OCI-M2 (cell line): ENCODE measurements at regions not wholly inside any gene's neighbourhood (a gene's known extent, or its start where the extent isn't known, plus 50 kb on each side); places are given as distances from the start of the nearest gene placed in this dataset.

Experiments
- DNase-seq: peaks from one replicate; lab custom pipeline; 2025; ENCODE audit not compliant: unreplicated experiment; lab: John Stamatoyannopoulos, UW

DNA sequence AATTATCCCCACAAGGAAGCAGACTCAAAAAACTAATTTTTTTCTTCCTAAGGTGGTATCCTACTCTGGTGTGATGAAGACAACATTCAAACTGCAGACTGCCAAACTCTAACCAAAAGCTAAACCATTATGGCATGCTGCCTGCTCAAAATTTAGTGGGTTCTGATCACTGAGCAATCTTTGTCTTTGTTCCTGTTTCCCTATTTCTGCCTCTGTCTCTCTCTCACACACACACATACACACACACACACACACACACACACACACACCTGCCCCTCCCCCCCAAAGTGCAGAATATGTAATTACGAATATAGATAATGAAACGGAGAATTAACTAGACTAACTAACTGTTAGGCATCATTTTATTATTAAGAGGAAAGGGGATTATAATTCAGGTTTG, 1278.6 kb downstream of the PCDH7 start:
- DNase-seq: no peak

DNA sequence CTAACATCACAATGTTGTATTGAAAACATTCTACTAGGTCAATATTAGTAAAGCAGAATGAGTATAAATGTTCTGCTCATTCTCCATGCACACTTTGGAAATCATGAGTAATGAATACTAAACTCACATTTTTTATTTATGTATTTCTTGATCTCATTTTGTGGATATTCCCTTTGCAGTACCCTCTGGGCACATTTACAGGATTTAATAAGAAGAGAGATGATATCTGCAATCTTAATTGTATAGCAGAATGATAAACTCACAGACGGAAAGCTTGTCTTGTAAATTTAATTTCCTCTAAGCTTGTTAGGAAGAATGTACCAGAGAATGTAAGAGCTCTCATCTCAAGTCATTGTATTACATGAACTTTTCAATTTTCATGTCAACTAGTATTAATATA, 1279.7 kb downstream of the PCDH7 start:
- no peak for DNase-seq

DNA sequence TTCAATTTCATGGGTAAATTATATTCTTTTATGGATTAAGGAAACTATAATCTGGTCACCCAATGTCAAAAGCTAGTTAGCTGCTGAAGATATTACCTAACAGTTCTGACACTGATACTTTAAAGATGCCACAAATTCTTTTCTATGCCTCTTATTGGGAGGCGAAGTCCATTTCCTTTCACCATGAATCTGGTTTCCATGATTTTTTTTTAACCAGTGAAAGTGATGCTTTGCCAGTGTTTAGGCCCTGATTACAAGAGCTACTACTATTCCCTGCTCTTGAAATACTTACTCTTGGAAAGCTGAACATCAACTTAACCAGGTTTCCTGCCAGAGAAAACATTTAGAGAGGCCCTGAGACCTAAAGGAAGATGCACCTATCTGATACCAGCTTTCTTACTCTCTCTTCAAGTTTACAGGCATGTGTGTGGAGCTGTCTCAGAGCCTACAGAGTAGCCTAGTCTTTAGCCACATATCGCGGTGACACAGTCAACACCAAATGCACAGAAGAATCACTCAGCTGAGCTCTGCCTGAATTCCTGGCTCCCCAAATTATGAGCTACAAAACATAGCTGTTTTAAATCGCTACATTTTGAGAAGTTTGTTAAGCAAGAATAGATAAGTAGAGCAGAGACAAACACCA, 1280.8 kb downstream of the PCDH7 start:
- DNase-seq: no peak

DNA sequence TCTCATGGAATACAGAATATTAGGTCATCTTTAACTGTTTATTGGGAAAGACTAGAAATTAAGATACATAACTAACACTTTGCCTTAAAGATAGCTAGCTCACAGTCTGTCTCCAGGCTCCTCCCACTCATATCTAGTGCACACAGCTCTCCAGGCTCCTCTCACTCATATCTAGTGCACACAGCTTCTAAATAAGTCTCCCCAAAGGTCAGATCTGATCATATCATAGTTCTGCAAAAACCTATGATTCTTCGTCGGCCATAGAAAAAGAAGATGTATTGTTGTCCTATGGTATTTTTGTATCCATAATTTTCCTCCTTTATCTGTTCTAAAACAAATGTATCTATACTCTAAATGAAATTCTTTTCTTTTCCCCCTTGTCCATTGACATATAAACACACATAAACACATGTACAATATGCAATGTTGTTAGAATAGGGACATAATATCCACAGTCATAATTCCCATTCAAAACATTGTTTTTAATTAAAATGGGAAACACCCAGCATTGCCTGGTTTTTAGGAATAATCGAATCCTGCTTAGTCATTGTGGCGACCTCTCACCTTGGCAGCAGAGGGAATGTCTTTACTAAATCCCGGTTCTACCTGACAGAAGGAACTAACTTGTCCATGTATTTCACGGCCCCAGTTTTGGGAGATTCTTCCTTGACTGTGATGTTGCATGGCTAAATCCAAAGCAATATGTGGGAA, 1282.0 kb downstream of the PCDH7 start:
- DNase-seq: peak; percentile 10

DNA sequence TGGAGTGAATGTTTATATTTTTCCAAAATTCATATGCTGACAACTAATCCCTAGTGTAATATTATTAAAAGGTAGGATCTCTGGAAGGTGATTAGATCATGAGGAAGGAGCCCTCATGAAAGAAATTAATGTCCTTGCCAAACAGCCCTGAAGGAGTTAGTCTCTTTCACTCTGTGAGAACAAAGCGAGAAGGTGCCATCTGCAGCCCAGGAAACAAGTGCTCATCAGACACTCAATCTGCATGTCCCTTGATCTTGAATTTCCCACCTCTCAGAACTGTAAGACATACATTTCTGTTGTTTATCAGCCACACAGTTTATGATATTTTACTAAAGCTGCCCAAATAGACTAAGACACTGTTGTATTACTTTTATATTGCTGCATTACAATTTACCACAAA, 1283.4 kb downstream of the PCDH7 start:
- no peak for DNase-seq

DNA sequence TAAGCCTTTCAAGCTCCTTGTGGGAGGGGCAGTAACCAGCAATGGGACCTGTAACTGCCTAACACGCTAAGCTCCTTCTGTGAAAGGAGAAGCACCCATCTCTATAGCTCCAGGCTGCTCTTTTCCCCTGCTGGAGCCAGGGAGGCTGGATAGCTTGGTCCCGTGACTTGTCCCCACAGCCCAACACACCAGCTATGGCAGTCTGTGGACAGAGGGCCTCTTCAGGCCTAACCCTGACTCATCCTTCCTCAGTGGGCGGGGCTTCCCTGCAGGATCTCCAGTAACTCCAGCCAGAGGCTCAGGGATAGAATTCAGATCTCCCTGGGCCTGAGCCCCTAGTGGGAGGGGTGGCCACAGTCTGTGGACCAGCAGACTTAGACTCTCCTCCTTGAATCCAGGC, 1290.1 kb downstream of the PCDH7 start:
- no peak for DNase-seq

DNA sequence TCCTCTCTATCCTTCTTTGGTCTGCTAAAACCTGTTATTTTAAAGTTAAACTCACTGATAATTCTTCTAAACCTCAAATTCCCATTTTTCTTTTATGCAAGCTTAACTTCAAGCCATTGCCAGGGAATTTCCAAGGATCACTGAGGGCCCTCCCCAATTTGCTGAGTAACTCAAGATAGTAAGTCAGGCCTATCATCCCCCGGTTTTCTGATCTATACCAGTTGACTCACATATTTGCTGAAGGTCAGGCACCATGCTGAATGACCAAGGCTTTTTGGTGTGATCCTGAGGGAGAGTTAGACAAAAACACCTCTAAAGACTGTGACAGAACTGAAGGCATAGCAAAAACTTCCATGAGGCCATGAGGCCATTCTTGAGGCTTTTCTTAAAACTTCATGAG, 1301.9 kb downstream of the PCDH7 start:
- no peak for DNase-seq

DNA sequence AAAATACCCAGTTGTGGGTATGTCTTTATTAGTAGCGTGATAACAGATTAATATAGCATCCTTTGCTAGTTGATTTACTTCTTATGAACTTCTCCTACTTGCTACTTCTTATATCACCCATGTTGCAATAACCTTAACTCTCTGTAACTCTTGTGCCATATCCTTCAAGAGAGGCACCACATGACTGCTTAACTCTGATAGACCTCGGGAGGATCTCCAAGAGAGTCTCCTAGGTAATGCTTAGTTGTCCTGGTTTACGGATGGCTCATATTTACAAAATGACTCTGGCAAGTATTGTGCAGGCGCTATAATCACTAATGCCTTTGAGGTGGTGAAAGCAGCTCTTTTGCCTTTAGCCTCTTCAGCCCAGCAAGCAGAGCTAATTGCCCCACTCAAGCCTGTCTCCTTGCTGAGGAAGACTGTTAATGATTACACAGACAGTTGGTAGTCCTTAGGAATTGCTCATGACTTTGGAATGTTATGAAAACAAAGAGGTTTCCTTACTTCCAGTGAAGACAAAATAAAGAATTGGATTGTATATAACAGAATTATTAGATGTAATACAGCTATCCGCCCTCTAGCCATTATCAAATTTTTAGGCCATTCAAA, 1305.8 kb downstream of the PCDH7 start:
- no peak for DNase-seq

DNA sequence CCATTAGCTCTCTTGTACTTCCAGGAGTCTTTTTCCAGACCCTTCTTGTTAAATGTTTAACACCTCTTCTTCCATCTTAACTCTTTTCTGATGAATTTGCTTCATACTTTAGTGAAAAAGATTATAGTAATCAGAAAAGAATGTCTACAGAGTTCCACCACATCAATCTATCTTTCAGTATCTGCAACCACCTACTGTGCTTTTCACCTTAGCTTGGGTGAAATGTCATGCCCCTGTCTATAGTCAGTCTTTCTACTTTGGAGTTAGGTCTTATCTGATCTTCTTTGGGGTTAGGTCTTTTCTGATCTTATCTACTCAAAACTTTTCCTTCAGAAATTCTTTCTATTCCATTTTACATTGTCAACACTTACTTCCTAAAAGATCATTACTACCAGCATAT, 1310.2 kb downstream of the PCDH7 start:
- no peak for DNase-seq

DNA sequence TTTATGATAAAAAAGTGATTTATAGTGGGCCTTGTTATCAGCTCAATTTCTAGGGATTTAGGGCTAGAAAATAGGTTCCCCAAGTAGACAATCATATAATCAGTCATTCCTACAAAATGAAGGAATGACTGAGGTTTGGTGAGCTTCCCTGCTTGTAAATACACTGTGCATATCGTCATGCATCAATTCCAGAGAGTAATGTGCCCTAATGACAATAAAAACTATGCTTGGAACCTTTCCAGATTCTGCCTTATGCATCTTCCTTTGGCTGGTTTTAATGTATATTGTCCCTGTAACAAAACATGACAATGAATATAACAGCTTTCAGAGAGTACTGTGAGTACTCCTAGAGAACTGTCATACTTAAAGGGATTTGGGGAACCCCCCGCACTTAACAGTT, 1310.9 kb downstream of the PCDH7 start:
- DNase-seq: no peak

DNA sequence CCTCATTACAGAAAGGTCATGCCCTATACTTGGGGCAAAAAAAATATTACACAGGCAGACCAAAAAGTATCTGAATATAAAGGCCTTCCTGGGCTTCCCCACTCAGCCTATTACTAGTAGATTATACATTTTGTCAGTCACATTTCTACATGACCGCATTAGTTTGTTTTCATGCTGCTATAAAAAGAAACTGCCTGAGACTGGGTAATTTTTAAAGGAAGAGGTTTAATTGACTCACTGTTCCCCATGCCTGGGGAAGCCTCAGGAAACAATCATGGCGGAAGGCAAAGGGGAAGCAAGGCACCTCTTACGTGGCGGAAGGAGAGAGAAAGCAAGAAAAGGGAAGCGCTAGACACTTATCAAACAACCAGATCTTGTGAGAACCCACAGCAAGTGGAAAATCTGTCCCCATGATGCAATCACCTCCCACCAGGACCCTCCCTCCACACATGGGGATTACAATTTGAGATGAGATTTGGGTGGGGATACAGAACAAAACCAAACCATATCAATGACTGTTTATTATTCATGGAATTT, 1312.0 kb downstream of the PCDH7 start:
- DNase-seq: no peak

DNA sequence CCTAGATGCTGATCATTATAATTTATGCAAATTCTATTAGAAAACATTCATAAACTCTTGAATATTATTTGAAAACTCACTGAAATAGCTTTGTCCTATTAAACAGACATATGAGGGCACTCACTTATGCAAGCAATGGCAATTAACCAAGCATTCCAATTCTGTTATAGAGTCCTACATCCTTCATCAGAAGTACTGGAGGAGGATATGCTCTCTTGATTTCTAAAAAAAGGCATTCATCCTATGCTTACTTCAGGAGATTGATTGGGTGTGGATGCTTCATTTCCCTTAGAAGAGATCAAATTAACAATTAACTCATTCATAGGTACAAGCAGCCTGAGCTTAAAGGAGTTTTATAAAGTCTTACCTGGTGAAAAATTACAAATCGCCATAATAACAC, 1317.2 kb downstream of the PCDH7 start:
- DNase-seq: no peak

DNA sequence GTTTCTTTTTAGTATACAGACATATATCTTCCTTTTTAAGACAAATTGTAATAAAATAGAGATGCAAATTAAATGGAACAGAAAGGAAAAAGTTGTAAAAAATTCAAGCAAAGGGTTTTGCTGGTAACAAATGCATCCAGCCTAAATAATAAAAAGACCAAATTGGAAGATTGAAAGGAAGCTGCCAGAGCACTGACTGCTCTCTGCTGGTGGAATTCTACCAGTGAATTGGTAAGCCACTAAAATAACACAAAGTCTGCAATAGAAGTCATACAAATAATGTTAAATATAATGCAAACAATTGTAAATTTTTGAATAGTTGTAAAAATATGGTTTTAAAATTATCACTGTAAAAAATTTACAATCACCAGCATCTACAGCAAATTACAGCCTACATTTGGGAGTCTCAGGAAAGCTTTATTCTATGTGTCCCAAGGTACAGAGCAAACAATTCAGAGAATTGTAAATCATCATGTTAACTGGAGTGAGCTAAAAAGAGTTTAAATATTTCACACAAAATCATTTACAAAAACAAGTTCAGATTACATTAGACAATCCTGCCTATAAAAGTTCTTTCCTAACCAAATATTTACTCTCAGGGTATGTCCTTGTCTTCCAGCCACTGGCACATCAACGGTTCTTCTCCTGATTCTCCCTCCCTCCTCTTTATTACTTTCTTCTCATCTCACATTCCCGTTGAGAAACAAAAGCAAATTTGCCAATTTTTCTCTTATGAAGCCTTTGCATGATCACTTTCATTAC, 1322.5 kb downstream of the PCDH7 start:
- DNase-seq: no peak

DNA sequence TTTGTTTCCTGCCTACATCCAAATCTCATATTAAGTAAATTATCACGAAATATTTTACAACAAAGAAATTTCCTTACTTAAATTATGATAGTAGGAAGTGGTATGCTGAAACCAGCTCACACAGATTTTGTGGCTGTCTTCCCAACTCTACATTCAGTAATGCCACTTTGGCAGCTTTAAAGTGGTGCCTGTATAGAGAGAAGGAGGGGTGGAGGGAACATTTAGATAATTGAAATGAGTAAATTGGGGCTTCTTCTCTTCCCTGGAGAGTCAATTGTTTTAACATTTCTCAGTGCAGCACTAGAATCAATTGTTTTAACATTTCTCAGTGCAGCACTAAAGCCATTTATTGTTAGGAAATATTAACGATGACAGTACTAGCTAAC, 1323.1 kb downstream of the PCDH7 start:
- DNase-seq: no peak

DNA sequence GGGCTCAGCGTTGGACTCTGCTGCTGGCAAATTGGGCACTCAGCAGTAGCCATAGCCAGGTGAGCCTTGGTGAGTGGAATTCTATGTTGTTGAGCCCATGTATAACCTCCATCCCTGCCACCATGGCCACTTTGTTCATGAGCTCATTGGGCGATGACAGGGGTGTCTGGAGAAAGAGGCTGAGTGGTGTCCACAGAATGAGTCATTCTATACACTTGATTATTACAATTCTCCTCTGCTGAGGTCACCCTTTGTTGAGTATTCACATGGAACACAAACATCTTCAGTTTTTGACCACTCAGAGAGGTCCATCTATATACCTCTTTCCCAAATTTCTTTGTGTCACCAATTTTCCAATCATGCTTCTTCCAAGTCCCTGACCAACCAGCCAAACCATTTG, 1341.7 kb downstream of the PCDH7 start:
- DNase-seq: no peak

DNA sequence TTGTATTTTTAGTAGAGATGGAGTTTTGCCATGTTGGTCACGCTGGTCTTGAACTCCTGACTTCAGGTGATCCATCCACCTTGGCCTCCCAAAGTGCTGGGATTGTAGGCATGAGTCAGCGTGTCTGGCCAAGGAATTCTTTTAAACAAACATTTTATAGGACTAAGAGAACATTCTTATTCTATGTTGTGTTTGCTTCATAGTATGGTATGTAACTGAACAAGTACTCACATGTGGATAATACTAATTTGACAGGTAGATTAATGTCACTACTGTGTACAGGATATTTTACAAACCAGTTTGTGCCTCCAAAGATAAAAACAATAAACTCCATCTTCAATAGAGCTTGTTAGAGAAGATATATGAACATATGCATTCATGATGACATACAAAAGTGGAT, 1353.4 kb downstream of the PCDH7 start:
- no peak for DNase-seq

DNA sequence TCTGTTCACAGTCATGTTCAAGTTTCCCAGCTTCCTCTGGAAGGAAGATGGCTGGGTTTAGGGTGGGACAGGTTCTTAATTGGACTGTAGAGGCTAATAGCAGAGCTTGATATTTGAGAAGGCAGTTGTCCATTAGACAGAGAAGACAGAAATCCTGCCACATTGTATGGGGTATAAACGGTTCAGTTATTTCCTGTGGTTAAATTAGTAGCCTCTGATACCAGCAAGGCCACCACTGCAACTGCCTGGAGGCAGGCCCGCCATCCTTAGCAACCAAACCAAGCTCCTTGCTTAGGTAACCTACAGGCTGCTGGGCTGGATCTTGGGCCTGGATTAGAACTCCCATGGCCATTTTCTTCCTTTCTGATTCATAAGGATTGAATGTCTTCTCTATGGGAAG, 1367.0 kb downstream of the PCDH7 start:
- no peak for DNase-seq

DNA sequence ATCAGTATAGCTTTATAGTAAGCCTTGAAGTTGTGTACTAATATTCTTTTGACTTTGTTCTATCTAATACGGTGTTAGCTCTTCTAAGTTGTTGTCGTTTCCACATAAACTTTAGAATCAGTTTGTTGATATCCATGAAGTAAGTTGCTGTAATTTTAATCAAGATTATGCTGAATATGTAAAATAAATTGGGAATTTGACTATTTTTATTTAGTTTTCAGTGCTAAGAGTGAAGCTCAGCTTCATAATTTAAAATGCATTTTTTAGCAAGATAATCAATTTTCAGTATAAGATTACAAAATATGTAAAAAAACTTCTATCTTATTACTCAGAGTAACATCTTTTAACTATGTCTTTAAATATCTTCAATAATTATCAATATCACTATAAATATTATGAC, 1374.8 kb downstream of the PCDH7 start:
- no peak for DNase-seq

DNA sequence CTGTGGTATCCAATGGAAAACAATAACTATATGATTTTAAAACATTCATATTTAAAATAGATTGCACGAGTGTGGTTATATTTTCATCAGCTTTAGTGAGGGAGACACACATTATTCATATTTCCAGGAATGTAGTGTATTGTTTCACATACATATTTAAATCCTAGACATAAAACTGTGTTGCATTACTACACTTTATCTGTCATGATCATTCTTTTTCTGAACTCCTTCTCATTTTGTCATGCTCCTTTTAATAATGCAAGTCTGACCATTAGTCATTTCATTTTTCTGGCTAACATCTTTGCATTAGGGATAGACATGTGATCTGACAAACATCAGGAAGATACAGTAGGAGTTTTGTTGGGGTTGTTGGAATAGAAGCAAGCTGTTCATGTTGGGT, 1382.7 kb downstream of the PCDH7 start:
- DNase-seq: no peak

DNA sequence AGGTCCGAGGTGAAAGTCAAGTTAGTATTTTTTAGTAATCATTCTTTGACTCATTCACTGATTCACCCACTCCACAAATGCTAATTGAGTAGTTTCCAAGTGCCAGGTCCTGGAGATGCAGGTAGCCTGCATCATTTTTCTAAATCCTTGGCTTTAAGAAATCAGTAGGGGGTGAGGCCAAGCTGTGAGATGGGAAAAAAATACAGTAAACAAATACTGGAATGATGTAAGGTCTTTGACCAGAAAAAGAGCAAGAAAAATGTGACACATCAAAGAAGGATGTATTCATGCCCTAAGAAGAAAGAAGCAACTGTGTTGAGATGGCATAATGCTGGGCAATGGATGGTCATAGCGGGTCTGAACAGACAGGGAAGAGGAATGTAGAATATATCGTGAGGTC, 1386.6 kb downstream of the PCDH7 start:
- DNase-seq: no peak

DNA sequence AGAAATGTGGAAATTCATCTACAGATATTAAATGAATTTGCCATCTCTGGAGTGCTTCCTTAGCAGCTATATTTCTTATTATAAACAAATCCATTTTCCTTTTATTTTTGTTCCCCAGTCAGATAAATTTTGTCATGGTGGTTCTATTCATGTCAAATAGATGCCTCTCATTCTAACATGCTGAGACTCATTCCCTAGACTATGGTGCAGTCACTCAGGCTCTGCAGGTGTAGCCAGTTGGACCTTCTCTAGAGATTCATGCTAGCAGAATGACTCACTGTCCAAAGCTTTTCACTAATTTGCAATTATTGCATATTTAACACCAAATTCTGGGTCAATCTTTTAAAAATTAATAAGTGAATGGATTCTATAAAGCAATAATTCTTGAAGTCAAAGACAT, 1392.7 kb downstream of the PCDH7 start:
- DNase-seq: no peak

DNA sequence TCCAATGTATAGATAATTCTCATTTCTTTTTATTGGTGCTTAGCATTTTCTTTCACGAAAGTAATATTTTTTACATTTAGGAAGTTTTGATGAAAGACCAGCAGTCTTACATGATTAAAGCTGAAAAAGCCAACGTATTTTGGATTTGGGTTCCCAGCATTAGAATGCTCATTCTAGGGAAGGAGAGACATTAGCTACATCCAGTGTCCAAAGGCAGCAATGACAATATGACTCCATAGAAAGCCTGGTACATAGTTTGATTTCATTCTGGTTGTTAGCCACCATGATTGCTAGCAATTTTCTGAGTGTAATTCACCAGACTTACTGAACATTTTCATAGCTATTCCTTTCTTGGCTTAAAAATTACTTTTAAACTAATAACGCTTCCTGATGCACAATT, 1397.5 kb downstream of the PCDH7 start:
- DNase-seq: no peak
